Panc1 (cell line): ENCODE measurements at regions not wholly inside any gene's neighbourhood (a gene's known extent, or its start where the extent isn't known, plus 50 kb on each side); places are given as distances from the start of the nearest gene placed in this dataset.

Experiments used
- ATAC-seq: fragments of 200-7000 bp; cut with Tn5 transposase; 2 replicates; pipeline ENCODE4 v1.9.1; 2020; ENCODE audit warnings: mild to moderate bottlenecking, moderate library complexity
- BruUV-seq: library from RNA; stranded (reverse); fragments of 400-500 nt; replicated peaks from 2 replicates; lab custom pipeline; 2021; lab: Mats Ljungman, UMichigan
- CTCF ChIA-PET: fragments of 300-600 bp; sonication (Branson Sonifier 250); formaldehyde crosslinking; loops from one replicate; lab custom pipeline; 2022; ENCODE audit warnings: antibody characterized with exemption; lab: Charles Lee
- POLR2A ChIA-PET: fragments of 300-600 bp; sonication (Branson Sonifier 250); formaldehyde crosslinking; loops from one replicate; lab custom pipeline; 2022; ENCODE audit warnings: antibody characterized with exemption; lab: Charles Lee
- DNase-seq: peaks from one replicate; pipeline ENCODE4 v3.0.0-alpha.2; 2010; ENCODE audit warnings: low read depth, low spot score
- H3K27ac ChIP-seq: 2 replicates; pipeline ENCODE4 v1.5.1; 2011; ENCODE audit warnings: mild to moderate bottlenecking, low read length, inconsistent platforms
- H3K27me3 ChIP-seq: fragments of 200-500 bp; sonication (Bioruptor generic); 2 replicates; pipeline ENCODE4 v1.6.0; 2014; ENCODE audit warnings: low read length, inconsistent platforms; ENCODE audit not compliant: control insufficient read depth, insufficient read depth
- H3K36me3 ChIP-seq: fragments of 200-500 bp; sonication (Bioruptor generic); 2 replicates; pipeline ENCODE4 v1.5.1; 2014; ENCODE audit warnings: inconsistent platforms, mild to moderate bottlenecking, low read length, moderate library complexity; ENCODE audit not compliant: control insufficient read depth, insufficient read depth
- H3K4me1 ChIP-seq: 2 replicates; pipeline ENCODE4 v1.5.1; 2011; ENCODE audit warnings: inconsistent platforms, mild to moderate bottlenecking, low read length, moderate library complexity; ENCODE audit not compliant: control insufficient read depth, insufficient read depth
- H3K4me3 ChIP-seq, 2 experiments: 2 replicates each; pipeline ENCODE4 v1.5.1; 2011 to 2012; ENCODE audit warnings: low read depth in 2 of 2, low read length in 2 of 2, mild to moderate bottlenecking in 2 of 2, inconsistent platforms in 1 of 2, moderate library complexity in 1 of 2
- H3K9me3 ChIP-seq: fragments of 200-500 bp; sonication (Bioruptor generic); 2 replicates; pipeline ENCODE4 v1.5.1; 2014; ENCODE audit warnings: low read depth, mild to moderate bottlenecking, inconsistent platforms, low read length, moderate library complexity; ENCODE audit not compliant: control insufficient read depth, insufficient read depth
- POLR2AphosphoS5 ChIP-seq: IDR thresholded peaks from 2 replicates; pipeline ENCODE4 v1.6.1; 2012; ENCODE audit warnings: mild to moderate bottlenecking, low read depth, low read length, moderate library complexity
- REST ChIP-seq, 2 experiments: IDR thresholded peaks; 2 replicates each; pipeline ENCODE4 v1.6.1; 2011 to 2012; ENCODE audit warnings: low read depth in 2 of 2, control low read depth in 1 of 2, low read length in 1 of 2, mild to moderate bottlenecking in 1 of 2, moderate library complexity in 1 of 2; ENCODE audit not compliant: insufficient read depth in 1 of 2
- SIN3A ChIP-seq: IDR thresholded peaks from 2 replicates; pipeline ENCODE4 v1.6.1; 2012; ENCODE audit warnings: low read depth, mild to moderate bottlenecking, low read length, moderate library complexity, borderline replicate concordance; ENCODE audit not compliant: insufficient read depth
- TCF7L2 ChIP-seq: IDR thresholded peaks from 2 replicates; pipeline ENCODE4 v1.6.1; 2011; ENCODE audit warnings: mild to moderate bottlenecking, low read depth, low read length, inconsistent platforms
- in situ Hi-C: cut with HindIII; loops from 2 replicates; pipeline ENCODE4 v1.10.0; 2016; ENCODE audit warnings: low sequenced_read_pairs, low pct_unique_long_range_greater_than_20kb
- intact Hi-C: fragments of 100-400 bp; cut with micrococcal nuclease; formaldehyde crosslinking; loops from one replicate; pipeline ENCODE4 v1.10.0; 2022; ENCODE audit not compliant: unreplicated experiment
- TF ChIP-seq, protein P1 (sequence below): fragments of 450-650 bp; IDR thresholded peaks from 2 replicates; pipeline ENCODE4 v1.5.1; 2017; ENCODE audit warnings: mild to moderate bottlenecking

DNA sequence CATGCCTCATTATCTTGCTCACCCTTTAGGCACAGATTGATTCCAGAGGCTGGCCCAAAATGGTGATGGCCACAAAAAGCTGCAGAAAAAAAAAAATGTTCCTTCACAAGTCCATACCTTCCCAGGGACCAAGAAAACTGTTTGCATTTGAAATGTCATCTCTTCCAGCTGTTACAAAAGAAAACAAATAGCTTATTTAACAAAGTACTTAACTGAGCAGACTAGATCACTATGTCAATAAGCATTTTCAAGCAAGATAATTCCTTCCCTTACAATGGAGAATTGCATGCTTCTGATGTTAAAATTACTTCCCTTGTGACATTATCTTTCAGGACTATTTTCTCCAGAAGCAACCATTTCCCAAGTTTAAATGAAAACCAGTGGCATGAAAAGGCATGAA lies 377.9 kb upstream of the KITLG start:
- DNase-seq: no peak
- no peaks in the 10 kb centered on the region; the same call in 1 of the 2 replicates for H3K4me1 ChIP-seq
- in situ Hi-C loops (no loop called here), intact Hi-C loops (no loop called here)
- POLR2A ChIA-PET: no interaction called here
- no peaks in the 10 kb centered on the region; the same call in 1 of the 2 replicates for H3K36me3 ChIP-seq
- no peak overlapping the region for H3K4me3 ChIP-seq
- no peaks in the 10 kb centered on the region for H3K27me3 ChIP-seq
- TF ChIP-seq TCF7L2: no peak
- no peak overlapping the region for H3K27ac ChIP-seq
- no peaks in the 10 kb centered on the region for H3K9me3 ChIP-seq
- CTCF ChIA-PET: no interaction called here
- ATAC-seq: no peak
- no TSS peak for BruUV-seq

DNA sequence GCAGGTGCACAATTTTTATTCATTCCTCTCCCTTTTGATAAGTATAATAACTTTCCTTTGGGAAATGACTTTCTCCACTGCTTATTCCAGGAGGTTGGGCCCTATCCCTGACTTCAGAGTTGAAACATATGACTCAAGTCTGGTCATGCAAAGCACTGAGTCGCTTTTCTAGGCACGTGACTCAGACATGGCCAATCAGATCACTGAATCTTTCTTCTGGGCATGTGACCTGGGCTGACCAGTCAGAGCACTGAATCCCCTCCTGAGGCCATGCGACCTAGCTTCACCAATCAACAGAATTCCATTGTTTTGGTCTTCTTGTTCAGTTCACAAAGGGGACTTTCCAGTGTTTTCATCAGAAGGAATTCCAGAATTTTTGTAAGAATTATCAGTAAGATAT lies 377.1 kb upstream of the KITLG start:
- Histone ChIP-seq H3K4me3 (no peak overlapping the region), H3K27me3 (no peaks in the 10 kb centered on the region), H3K27ac (no peak overlapping the region), H3K4me1 (no peaks in the 10 kb centered on the region; the same call in 1 of the 2 replicates), H3K36me3 (no peaks in the 10 kb centered on the region; the same call in 1 of the 2 replicates), H3K9me3 (no peaks in the 10 kb centered on the region)
- ATAC-seq (no peak), DNase-seq (no peak)
- TF ChIP-seq POLR2AphosphoS5: no peak
- in situ Hi-C loops (no loop called here), intact Hi-C loops (no loop called here)
- ChIA-PET CTCF (no interaction called here), POLR2A (no interaction called here)
- BruUV-seq: no TSS peak

DNA sequence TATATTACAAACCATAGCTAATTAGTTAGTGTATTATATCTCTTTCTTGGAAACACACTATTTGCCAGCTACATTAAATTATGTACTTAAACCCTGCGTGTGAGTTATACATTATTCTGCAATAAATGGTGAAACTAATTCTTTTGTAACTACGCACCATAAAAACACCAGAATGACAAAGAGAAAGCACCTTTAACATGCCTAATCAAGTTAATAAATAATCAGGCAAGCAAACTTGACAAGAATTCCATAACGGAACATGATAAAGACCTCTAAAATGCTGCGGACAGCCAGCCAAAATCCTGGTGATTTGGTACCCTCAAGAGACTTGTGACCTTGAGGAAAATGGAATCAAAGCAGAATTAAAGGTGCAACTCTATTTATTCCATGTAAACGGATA lies 375.3 kb upstream of the KITLG start:
- BruUV-seq: no TSS peak
- no peak for ATAC-seq
- no peak overlapping the region for H3K27ac ChIP-seq
- TF ChIP-seq, protein P1, sequence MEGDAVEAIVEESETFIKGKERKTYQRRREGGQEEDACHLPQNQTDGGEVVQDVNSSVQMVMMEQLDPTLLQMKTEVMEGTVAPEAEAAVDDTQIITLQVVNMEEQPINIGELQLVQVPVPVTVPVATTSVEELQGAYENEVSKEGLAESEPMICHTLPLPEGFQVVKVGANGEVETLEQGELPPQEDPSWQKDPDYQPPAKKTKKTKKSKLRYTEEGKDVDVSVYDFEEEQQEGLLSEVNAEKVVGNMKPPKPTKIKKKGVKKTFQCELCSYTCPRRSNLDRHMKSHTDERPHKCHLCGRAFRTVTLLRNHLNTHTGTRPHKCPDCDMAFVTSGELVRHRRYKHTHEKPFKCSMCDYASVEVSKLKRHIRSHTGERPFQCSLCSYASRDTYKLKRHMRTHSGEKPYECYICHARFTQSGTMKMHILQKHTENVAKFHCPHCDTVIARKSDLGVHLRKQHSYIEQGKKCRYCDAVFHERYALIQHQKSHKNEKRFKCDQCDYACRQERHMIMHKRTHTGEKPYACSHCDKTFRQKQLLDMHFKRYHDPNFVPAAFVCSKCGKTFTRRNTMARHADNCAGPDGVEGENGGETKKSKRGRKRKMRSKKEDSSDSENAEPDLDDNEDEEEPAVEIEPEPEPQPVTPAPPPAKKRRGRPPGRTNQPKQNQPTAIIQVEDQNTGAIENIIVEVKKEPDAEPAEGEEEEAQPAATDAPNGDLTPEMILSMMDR: no peak
- TF ChIP-seq SIN3A: no peak
- no peak for TF ChIP-seq REST (IDR thresholded peaks at IDR 0.05; ENCODE audit: insufficient read depth in 1 of 2, low read depth in 2 of 2, low read length in 1 of 2)
- no peak for TF ChIP-seq TCF7L2
- TF ChIP-seq POLR2AphosphoS5: no peak
- CTCF ChIA-PET: no interaction called here
- DNase-seq: no peak
- no peaks in the 10 kb centered on the region for H3K36me3 ChIP-seq
- no peak overlapping the region for H3K4me3 ChIP-seq
- intact Hi-C loops: no loop called here
- in situ Hi-C loops: no loop called here
- no peaks in the 10 kb centered on the region; the same call in 1 of the 2 replicates for H3K4me1 ChIP-seq
- H3K27me3 ChIP-seq: no peaks in the 10 kb centered on the region
- no peaks in the 10 kb centered on the region for H3K9me3 ChIP-seq
- POLR2A ChIA-PET: no interaction called here
